ENCODE measurements at regions not wholly inside any gene's neighbourhood (a gene's known extent, or its start where the extent isn't known, plus 50 kb on each side); places are given as distances from the start of the nearest gene placed in this dataset.

DNA sequence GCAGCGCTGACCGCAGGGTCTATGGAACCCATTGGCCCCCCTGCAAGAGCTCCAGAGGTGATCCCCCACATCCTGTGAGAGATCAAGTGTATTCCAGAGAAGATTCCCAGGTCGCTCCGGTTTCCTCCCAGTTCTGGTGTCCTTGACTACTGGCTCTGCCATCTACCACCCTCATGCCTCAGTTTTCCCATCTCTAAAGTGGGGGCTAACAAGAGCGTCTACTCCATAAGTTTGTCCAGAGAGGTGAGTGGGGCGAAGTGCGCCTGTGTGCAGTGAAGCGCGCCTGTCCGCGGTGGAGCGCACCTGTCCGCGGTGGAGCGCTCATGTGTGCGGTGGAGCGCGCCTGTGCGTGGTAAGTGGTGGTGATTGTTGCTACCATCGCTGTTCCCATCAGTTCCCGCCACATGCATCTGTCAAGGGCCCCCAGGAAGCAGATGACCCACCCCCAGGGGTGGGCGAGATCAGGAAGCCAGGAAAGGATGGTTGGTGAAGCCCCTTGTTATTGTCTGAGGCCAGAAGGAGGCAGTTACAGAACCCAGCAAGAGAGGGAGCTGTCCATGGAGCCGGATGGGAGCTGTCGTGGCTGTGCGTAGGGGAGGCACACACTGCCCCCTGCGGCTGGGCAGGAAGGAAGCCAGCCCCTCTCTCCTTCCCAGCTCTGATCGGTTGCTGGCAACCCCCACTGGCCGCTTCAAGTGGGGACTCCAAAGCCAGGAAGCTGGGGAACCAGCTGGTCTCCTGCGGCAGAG is 73.2 kb upstream of the FGF3 start:
- TF ChIP-seq CTCF (IDR thresholded peaks at IDR 0.05; ENCODE audit: low read length) (no peak), EZH2 (IDR thresholded peaks at IDR 0.05; ENCODE audit: borderline replicate concordance, low read length) (no peak)

Data from OCI-LY1 (cell line).